Globus pallidus (tissue), 1 donor: ENCODE measurements at regions not wholly inside any gene's neighbourhood (a gene's known extent, or its start where the extent isn't known, plus 50 kb on each side); places are given as distances from the start of the nearest gene placed in this dataset.
"Not testable (repeated sequence)": the region's sequence is repeated elsewhere in the genome, so short reads cannot be mapped to it uniquely, and the experiment has no call there.

Experiments used
- DNase-seq: peaks from one replicate; pipeline ENCODE4 v3.0.0-alpha.2; 2015; ENCODE audit warnings: low spot score

DNA sequence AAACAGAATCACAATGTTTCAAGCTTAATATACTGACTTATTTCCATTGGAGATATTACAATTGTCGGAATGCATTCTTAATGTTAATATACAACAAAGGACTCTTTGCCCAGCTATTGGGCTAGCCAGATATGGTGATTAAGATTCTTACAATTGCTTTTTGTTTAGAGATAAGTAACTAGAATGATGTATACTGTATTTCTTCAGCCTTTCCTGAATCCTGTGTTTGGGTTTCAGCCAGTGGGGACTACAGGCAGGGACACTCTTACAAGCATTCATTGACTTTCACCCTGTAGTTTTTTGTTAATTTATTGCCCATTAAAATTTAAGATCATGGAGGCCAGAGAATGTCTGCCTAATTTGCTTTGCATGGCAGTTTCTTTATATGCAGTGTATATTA, 254.1 kb upstream of the TMEFF2 start:
- no peak for DNase-seq

GRCh38 chr2:192444286-192444838, 249.6 kb upstream of the TMEFF2 start:
- no peak for DNase-seq

DNA sequence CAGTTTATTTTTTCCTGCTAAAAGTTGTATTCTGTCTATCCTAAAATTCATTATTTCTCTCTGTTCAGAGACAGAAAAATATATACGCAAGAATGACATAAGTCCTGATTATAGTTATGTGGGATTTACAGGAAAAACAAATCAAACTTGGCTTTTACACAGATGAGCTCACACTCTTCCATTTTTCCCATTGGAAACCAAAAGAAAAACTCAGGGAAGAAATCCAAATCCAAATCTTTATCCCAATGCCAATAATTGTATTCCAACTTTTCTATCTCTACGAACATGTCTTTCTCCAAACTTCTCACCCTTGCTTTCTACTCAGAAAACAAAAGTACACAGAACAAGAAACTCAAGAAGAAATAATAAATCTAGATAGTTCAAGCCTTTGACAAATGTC, 249.1 kb upstream of the TMEFF2 start:
- DNase-seq, result no peak

GRCh38 chr2:192438239-192438638, 243.5 kb upstream of the TMEFF2 start:
- no peak for DNase-seq

GRCh38 chr2:192437653-192438052, 242.9 kb upstream of the TMEFF2 start:
- DNase-seq, result no peak

GRCh38 chr2:192424243-192424642, 229.5 kb upstream of the TMEFF2 start:
- no peak for DNase-seq

DNA sequence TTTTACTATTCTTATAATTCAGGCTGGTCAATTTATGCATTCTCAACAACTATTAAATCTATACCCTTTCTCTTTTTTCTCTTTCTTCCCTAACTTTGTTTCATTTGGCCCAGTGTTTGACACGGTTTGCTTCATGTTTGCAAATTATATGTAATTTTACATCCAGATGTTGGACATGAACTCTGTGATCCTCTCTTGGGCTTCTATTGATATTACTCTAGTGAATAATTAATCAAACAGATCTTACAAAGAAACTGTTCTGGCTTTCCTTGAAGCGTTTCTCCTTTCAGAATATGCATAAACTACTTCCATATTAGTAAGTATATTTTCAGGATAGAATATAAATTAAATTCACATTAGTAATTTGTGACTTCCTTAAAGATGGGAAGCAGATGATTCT, 225.1 kb upstream of the TMEFF2 start:
- no peak for DNase-seq

- no peak for DNase-seq
Measured at GRCh38 chr2:192416060-192416459, 221.3 kb upstream of the TMEFF2 start.

GRCh38 chr2:192414794-192415193, 220.1 kb upstream of the TMEFF2 start:
- no peak for DNase-seq

DNA sequence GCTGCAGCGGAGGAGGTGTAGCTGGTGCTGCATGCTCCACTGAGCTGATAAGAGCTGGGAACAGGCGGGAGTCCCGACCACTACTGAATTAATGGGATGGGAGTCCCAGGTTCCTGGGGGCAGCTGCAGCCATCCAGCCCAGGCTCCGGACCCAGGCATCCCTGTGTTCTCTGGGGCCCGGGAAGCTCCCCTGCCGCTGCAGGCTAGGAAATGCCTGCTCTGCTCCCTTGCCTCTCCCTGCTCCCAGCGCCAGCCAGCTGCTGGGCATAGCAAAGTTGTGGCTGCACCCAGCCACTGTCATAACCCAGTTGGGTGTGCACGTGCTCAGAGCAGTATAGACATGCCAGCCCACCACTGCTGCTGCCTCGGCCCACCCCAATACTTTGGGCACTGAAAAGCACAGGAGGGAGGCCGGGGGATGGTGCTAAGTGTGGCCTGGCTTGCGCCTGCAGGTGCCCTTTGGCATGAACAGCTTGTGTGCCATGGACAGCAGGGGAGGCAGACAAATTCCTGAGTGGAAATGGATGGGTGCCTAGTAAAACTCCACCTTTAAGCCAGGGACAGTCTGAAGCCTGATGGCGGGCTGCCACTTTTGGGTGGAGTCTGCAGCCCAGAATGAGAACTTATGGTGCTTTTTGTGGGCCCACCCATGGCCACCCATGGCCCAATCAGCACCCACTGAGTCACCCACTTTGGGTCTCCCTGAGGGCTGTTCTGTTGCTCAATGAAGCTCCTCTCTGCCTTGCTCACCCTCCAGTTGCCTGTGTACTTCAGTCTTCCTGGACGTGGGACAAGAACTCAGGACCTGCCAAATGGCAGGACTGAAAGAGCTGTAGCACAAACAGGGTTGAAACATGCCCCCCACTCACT, 219.3 kb upstream of the TMEFF2 start:
- no peak for DNase-seq

GRCh38 chr2:192412866-192413265, 218.1 kb upstream of the TMEFF2 start:
- DNase-seq, result not testable (repeated sequence)

- no peak for DNase-seq
Measured at GRCh38 chr2:192412394-192412793, 217.7 kb upstream of the TMEFF2 start.

GRCh38 chr2:192411755-192412154, 217.0 kb upstream of the TMEFF2 start:
- no peak for DNase-seq

DNA sequence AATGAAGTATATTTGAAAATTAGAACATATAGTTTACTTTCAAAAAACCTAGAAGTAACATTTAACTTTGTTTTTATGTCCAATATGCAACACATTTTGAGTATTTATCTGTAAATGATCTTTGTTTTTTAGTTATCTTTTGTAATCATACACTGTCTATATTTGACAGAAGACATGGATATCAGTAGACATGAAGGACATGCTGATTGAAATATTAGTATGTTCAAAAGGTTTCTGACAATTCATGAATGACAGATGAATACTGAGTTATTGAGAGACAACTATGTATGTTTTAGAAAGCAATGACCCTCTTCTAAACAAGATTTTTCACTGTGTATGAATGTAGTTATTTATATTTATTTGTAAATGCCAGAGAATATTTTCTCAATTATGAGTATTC, 215.6 kb upstream of the TMEFF2 start:
- no peak for DNase-seq

GRCh38 chr2:192407692-192408091, 213.0 kb upstream of the TMEFF2 start:
- no peak for DNase-seq

DNA sequence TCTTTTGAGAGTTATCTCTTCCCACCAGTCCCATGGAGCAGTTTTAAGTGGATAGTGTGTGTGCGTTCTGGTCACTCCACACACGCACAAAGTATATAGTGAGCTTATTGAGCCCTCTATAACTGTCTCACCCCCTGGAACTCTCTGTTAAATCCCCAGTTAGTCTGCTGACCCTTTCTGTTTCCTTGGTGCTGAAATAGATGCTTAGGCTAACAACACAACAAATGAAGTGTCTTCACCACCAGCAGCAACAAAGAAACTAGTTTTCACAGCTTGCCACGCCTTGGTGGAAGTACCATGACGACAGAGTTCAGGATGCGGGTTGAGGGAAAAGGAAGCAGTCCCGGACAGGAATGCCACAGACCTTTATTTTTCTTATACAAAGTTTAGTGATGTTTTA, 203.5 kb upstream of the TMEFF2 start:
- DNase-seq, result no peak

DNA sequence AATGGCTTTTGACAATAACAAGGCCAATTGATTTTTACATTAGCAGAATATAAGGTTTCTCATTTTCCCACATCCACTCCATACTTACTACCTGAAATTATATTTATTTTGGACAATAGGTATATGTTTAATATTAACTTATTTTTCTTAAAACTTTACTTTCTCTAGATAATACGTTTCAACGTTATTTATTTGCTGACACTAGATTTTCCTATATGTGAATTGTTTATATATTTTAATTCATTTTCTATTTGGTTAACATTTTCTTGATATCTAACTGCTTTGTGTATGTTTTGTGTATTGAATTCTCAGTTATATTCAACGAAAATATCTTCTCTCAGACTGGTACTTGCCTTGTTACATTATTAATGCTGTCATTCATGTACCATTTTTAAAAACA, 199.9 kb upstream of the TMEFF2 start:
- DNase-seq, result no peak

DNA sequence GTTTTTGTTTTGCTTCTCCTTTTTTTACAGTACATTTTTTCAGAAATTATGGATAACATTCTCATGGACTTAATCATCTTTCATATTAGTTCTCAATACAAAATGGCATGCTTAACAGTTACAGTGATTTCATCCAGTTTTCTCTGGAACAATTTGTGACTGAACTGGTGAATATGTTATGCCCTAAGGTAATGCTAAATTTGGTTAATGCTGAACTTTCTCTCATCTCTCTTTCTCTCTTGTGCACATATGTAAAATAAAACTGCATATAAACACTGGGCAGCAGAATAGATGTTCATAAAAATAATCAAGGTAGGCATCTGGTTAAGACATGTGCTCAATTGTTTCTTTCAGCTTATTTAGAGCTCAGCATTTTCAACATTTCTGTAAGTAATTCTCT, 196.3 kb upstream of the TMEFF2 start:
- no peak for DNase-seq

GRCh38 chr2:192390401-192390800, 195.7 kb upstream of the TMEFF2 start:
- DNase-seq, result no peak

DNA sequence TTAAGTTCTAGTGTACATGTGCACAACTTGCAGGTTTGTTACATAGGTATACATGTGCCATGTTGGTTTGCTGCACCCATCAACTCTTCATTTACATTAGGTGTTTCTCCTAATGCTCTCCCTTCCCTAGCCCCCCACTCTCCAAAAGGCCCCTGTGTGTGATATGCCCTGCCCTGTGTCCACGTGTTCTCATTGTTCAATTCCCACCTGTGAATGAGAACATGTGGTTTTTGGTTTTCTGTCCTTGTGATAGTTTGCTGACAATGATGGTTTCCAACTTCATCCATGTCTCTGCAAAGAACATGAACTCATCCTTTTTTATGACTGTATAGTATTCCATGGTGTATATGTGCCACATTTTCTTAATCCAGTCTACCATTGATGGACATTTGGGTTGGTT, 189.5 kb upstream of the TMEFF2 start:
- DNase-seq, result not testable (repeated sequence)

- DNase-seq, result no peak
Measured at GRCh38 chr2:192381082-192381481, 186.3 kb upstream of the TMEFF2 start.

- DNase-seq, result no peak
Measured at GRCh38 chr2:192379736-192380135, 185.0 kb upstream of the TMEFF2 start.

DNA sequence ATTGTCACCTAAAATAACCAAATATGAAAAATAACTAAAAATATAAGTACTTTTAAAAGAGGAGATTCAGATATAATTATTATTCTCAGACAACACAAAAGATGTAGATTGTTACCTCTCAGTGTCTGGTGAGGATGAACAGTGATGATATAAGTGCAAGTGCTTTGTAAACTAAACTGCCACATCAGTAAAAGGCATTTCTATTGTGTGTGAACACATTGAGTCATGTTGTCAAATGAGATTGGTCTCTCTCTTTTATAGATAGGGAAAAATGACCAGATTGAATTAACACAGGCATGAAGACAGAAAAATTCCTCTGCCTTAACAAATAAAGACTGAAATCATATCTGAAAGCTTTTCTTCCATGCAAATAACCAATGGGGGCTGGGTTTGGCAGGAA, 182.4 kb upstream of the TMEFF2 start:
- DNase-seq, result no peak

- no peak for DNase-seq
Measured at GRCh38 chr2:192373754-192374153, 179.0 kb upstream of the TMEFF2 start.
